Peyer's patch (tissue), 4 donors: ENCODE measurements at regions not wholly inside any gene's neighbourhood (a gene's known extent, or its start where the extent isn't known, plus 50 kb on each side); places are given as distances from the start of the nearest gene placed in this dataset.

Source experiments
- DNase-seq, 3 donors: peaks; one replicate each; pipeline ENCODE4 v3.0.0-alpha.2; 2017 to 2019
- H3K27ac ChIP-seq, 4 donors: fragments of 200-600 bp; sonication (generic); one replicate each; pipeline ENCODE4 v1.5.1; 2016 to 2019
- H3K27me3 ChIP-seq, 2 donors: fragments of 200-600 bp; sonication (generic); one replicate each; pipeline ENCODE4 v1.5.1; 2019
- H3K36me3 ChIP-seq, 3 donors: fragments of 200-600 bp; sonication (generic); one replicate each; pipeline ENCODE4 v1.5.1; 2016 to 2019
- H3K4me1 ChIP-seq, 4 donors: fragments of 200-600 bp; sonication (generic); one replicate each; pipeline ENCODE4 v1.5.1; 2016 to 2019
- H3K4me3 ChIP-seq, 4 donors: fragments of 200-600 bp; sonication (generic); 1 replicate in 3 of 4; 2 replicates in 1 of 4; pipeline ENCODE4 v1.5.1; 2016 to 2019; ENCODE audit warnings: mild to moderate bottlenecking in 1 of 4
- H3K9me3 ChIP-seq, 4 donors: fragments of 200-600 bp; sonication (generic); one replicate each; pipeline ENCODE4 v1.5.1; 2016 to 2019; ENCODE audit warnings: mild to moderate bottlenecking in 1 of 4
- CTCF ChIP-seq, 6 experiments: fragments of 450-650 bp in 4 of 6; fragments of 200-600 bp in 2 of 6; sonication (generic) in 1 of 6; IDR thresholded peaks; one replicate each; pipeline ENCODE4 v1.5.1; 2017 to 2019; ENCODE audit warnings: antibody characterized with exemption in 6 of 6, mild to moderate bottlenecking in 3 of 6, moderate library complexity in 1 of 6
- POLR2A ChIP-seq, 2 donors: fragments of 450-650 bp; IDR thresholded peaks; one replicate each; pipeline ENCODE4 v1.5.1; 2017; ENCODE audit warnings: antibody characterized with exemption in 2 of 2, mild to moderate bottlenecking in 2 of 2, moderate library complexity in 2 of 2

DNA sequence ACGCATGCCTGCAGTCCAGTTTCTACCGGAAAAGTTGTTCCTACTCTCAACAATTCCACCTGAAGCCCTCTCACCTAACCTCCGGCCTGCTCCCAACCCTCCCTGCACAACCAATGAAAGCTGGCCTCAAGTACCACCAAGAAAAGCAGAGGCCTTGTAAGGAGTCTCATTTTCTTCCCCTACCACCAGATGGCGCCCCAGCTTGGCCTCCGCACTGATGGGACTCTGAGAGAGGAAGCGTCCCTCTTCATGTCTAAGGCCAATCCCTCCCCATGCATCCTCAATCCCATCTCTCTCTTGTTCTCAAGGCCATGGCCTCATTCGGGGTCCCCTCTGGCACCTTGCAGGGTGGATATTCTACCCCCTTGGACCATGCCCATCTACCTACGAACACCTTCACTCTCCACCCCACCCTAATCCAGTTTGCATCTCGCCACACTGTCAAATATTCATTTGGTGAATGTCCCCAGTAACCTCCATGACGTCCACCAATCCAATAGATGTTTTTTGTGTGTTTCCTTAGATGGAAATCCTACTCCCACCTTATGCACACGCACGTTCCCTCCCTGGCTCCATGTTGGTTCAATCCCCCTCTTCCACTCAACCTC, 412.8 kb downstream of the ZNF536 start:
- Histone ChIP-seq H3K27ac (no peak overlapping the region), H3K36me3 (no peaks in the 10 kb centered on the region), H3K4me3 (no peak overlapping the region), H3K27me3 (no peaks in the 10 kb centered on the region), H3K9me3 (no peaks in the 10 kb centered on the region), H3K4me1 (no peaks in the 10 kb centered on the region)
- TF ChIP-seq POLR2A (IDR thresholded peaks at IDR 0.05): no peak
- TF ChIP-seq CTCF (IDR thresholded peaks at IDR 0.05): peak in 4 of 6 experiments; percentile 45 to 51 (median 49)
- peak; percentile 19 to 66 (median 62) for DNase-seq

DNA sequence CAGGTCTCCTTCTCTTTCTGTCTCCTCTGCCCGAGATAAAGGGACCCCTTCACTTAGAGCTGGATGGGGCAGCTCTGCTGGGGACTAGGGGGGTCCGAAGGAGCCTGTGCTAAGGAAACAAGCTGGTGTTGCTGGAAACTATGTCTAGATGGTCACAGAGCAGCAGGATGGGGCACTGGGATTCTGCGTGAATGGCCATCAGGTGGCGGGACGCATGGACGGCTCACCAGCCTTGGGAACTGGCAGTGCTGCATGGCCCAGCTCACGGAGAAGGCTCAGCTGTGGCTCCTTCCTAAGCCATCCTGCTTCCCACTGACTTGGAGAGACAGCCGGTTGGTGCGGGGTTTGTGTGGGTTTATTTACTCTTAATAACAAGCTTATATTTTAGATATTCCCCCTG, 411.8 kb downstream of the ZNF536 start:
- Histone ChIP-seq H3K4me1 (no peaks in the 10 kb centered on the region), H3K9me3 (no peaks in the 10 kb centered on the region), H3K4me3 (no peak overlapping the region), H3K36me3 (no peaks in the 10 kb centered on the region), H3K27ac (no peak overlapping the region), H3K27me3 (no peaks in the 10 kb centered on the region)
- no peak for TF ChIP-seq CTCF (IDR thresholded peaks at IDR 0.05)
- no peak for TF ChIP-seq POLR2A (IDR thresholded peaks at IDR 0.05)
- DNase-seq: no peak

DNA sequence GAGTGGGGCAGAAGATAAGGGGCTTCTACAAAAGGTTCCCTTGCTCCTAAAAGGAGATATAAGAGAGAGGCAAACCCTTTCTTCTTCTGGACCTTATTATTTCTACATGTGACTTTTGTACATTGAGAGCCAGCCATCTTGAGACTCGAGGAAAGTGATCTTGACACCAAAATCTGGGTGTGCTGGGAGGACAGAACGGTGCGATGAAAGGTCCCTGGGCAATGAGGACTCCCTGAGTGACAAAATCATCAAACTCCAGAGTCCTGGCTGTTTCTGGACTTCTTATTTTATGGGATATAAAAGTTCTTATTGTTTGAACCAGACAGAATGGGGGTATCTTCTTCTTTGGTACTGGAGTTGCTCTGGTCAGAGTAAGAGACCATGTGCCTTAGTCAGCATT, 411.0 kb downstream of the ZNF536 start:
- no peaks in the 10 kb centered on the region for H3K9me3 ChIP-seq
- DNase-seq: no peak
- no peaks in the 10 kb centered on the region for H3K36me3 ChIP-seq
- H3K27ac ChIP-seq: no peak overlapping the region
- H3K4me1 ChIP-seq: no peaks in the 10 kb centered on the region
- TF ChIP-seq CTCF (IDR thresholded peaks at IDR 0.05) (no peak), POLR2A (IDR thresholded peaks at IDR 0.05) (no peak)
- H3K4me3 ChIP-seq: no peak overlapping the region
- H3K27me3 ChIP-seq: no peaks in the 10 kb centered on the region

DNA sequence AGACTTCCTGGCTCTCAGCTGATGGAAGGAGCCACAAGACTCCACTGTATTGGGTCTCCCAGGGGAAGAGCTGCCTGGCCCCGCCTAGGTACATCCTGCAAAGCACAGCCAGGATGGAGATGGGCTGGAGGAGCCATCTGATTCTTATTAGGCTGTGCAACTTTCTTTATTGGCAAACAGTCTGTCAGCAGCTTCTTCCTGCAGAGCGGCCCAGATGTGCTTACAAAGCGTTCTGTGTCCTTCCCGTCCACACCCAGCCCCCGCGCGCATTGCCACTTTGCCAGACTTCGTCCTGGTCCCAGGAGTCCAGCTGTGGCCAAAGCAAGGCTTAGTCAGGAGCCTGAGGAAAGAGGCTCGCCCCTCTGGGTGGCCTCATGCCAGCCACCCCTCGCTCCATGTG, 409.3 kb downstream of the ZNF536 start:
- Histone ChIP-seq H3K4me1 (no peaks in the 10 kb centered on the region), H3K36me3 (no peaks in the 10 kb centered on the region), H3K4me3 (no peak overlapping the region), H3K27ac (no peak overlapping the region), H3K9me3 (no peaks in the 10 kb centered on the region), H3K27me3 (no peaks in the 10 kb centered on the region)
- TF ChIP-seq CTCF (IDR thresholded peaks at IDR 0.05): no peak
- no peak for TF ChIP-seq POLR2A (IDR thresholded peaks at IDR 0.05)
- DNase-seq: no peak

GRCh38 chr19:30781047-30781446, 408.9 kb downstream of the ZNF536 start:
- DNase-seq: no peak
- no peak overlapping the region for H3K27ac ChIP-seq
- TF ChIP-seq CTCF (IDR thresholded peaks at IDR 0.05): no peak
- H3K27me3 ChIP-seq: no peaks in the 10 kb centered on the region
- H3K9me3 ChIP-seq: no peaks in the 10 kb centered on the region
- H3K4me3 ChIP-seq: no peak overlapping the region
- no peaks in the 10 kb centered on the region for H3K4me1 ChIP-seq
- no peaks in the 10 kb centered on the region for H3K36me3 ChIP-seq

- no peaks in the 10 kb centered on the region for H3K9me3 ChIP-seq
- DNase-seq: no peak
- no peak overlapping the region for H3K27ac ChIP-seq
- no peaks in the 10 kb centered on the region for H3K4me1 ChIP-seq
- TF ChIP-seq CTCF (IDR thresholded peaks at IDR 0.05) (no peak), POLR2A (IDR thresholded peaks at IDR 0.05) (no peak)
- H3K27me3 ChIP-seq: no peaks in the 10 kb centered on the region
- no peak overlapping the region for H3K4me3 ChIP-seq
- no peaks in the 10 kb centered on the region for H3K36me3 ChIP-seq
Measured at GRCh38 chr19:30780456-30780855, 408.3 kb downstream of the ZNF536 start.
